ENCODE measurements at regions not wholly inside any gene's neighbourhood (a gene's known extent, or its start where the extent isn't known, plus 50 kb on each side); places are given as distances from the start of the nearest gene placed in this dataset.

DNA sequence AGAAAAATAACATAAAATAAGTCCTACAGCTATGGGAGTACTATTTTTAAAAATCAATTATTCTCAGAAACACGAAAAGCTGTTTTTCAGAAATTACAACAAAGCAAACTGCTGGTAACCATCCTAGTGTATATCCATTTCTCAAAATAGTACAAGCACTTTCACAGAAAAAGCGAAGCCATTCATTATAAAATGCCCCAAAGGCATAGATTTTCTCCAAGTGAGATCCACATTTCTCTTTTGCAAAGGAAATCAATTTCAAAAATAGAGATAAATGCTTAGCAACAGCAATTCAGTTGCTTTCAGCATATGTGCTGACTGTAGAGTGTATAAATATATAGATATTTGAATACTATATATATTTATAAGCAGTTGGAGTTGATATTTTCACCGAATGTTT is 1266.3 kb downstream of the SI start:
- no peak for TF ChIP-seq POLR2A (IDR thresholded peaks at IDR 0.05; ENCODE audit: low read depth)
- TF ChIP-seq, protein P1, sequence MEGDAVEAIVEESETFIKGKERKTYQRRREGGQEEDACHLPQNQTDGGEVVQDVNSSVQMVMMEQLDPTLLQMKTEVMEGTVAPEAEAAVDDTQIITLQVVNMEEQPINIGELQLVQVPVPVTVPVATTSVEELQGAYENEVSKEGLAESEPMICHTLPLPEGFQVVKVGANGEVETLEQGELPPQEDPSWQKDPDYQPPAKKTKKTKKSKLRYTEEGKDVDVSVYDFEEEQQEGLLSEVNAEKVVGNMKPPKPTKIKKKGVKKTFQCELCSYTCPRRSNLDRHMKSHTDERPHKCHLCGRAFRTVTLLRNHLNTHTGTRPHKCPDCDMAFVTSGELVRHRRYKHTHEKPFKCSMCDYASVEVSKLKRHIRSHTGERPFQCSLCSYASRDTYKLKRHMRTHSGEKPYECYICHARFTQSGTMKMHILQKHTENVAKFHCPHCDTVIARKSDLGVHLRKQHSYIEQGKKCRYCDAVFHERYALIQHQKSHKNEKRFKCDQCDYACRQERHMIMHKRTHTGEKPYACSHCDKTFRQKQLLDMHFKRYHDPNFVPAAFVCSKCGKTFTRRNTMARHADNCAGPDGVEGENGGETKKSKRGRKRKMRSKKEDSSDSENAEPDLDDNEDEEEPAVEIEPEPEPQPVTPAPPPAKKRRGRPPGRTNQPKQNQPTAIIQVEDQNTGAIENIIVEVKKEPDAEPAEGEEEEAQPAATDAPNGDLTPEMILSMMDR (IDR thresholded peaks at IDR 0.05), result no peak
